Stimulated activated naive B cell treated with anti-CD40 and anti-IgM and Interleukin-4, amounts not matched to agents 10 μg/mL and 1 μg/mL and 100 μg/mL, for 72 hours (primary cell): ENCODE measurements at regions not wholly inside any gene's neighbourhood (a gene's known extent, or its start where the extent isn't known, plus 50 kb on each side); places are given as distances from the start of the nearest gene placed in this dataset.

Source experiments
- ATAC-seq, 2 donors: fragments of 150-1000 bp; cut with Tn5 transposase; replicated peaks; 2 replicates each; pipeline ENCODE4 v1.10.0; 2021; ENCODE audit warnings: moderate library complexity in 1 of 2
- DNase-seq: peaks from one replicate; pipeline ENCODE4 v3.0.0; 2021
- H3K27ac Mint-ChIP-seq: one replicate; pipeline ENCODE4 v1.8.0; 2022; ENCODE audit warnings: mild to moderate bottlenecking, mixed read lengths
- H3K27me3 Mint-ChIP-seq, 2 donors: one replicate each; pipeline ENCODE4 v1.8.0; 2022; ENCODE audit warnings: mixed read lengths in 2 of 2
- H3K36me3 Mint-ChIP-seq, 2 donors: one replicate each; pipeline ENCODE4 v1.8.0; 2022; ENCODE audit warnings: mixed read lengths in 2 of 2, mild to moderate bottlenecking in 1 of 2
- H3K4me1 Mint-ChIP-seq, 2 donors: one replicate each; pipeline ENCODE4 v1.8.0; 2022; ENCODE audit warnings: mixed read lengths in 2 of 2, mild to moderate bottlenecking in 1 of 2
- H3K4me3 Mint-ChIP-seq, 2 donors: one replicate each; pipeline ENCODE4 v1.8.0; 2022; ENCODE audit warnings: mild to moderate bottlenecking in 2 of 2, mixed read lengths in 2 of 2, moderate library complexity in 1 of 2
- H3K9me3 Mint-ChIP-seq, 2 donors: one replicate each; pipeline ENCODE4 v1.8.0; 2022; ENCODE audit warnings: mixed read lengths in 2 of 2, mild to moderate bottlenecking in 1 of 2

DNA sequence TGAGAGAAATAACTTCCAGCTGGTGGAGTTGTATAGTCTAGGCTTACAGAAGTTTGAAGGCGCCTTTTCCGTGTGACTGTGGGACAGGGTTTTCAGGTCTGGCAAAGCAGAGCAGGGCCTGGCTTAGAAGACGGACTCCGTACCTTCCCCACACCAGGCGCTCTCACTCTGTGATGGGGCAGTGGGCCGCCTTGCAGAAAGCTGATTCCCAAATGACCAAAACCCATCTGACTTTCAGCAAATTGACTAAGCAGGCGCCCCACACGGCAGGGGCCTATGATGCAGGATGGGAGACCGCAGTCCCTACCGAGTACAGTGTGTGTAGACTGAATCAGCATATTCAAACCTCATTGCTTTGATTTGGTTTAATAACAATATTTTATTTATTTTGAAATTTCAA lies 85.8 kb upstream of the TMEM45B start:
- Mint-ChIP-seq H3K4me3 (no peak overlapping the region), H3K27me3 (peaks cover 25 to 30% of the 10 kb centered on the region in 2 donors), H3K36me3 (no peaks in the 10 kb centered on the region), H3K9me3 (peaks cover 0 to 3% of the 10 kb centered on the region in 2 donors), H3K27ac (no peak overlapping the region), H3K4me1 (no peaks in the 10 kb centered on the region)
- DNase-seq (no peak), ATAC-seq (no peak)

DNA sequence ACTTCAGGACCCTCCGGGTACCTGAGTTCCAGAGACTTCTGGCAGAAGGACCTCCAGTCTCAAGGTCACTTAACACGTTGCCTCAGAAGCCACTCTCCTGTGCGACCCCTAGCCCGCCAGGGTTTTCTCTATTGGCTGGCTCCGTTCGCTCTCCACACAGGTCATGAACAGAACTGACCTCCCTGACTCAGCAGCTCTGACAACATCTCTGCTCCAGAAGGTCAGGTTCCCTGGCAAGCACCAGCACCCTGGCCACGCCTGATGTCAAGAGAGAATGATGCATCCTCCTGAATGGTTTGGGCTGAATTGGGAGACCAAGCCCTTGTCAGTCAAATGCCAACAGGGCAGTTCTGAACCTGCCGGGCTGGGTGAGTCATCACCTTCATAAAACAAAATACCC lies 84.3 kb upstream of the TMEM45B start:
- DNase-seq (no peak), ATAC-seq (no peak)
- Mint-ChIP-seq H3K9me3 (no peaks in the 10 kb centered on the region), H3K4me1 (no peaks in the 10 kb centered on the region), H3K27me3 (peaks cover 20 to 26% of the 10 kb centered on the region in 2 donors), H3K27ac (no peak overlapping the region), H3K4me3 (no peak overlapping the region), H3K36me3 (no peaks in the 10 kb centered on the region)

DNA sequence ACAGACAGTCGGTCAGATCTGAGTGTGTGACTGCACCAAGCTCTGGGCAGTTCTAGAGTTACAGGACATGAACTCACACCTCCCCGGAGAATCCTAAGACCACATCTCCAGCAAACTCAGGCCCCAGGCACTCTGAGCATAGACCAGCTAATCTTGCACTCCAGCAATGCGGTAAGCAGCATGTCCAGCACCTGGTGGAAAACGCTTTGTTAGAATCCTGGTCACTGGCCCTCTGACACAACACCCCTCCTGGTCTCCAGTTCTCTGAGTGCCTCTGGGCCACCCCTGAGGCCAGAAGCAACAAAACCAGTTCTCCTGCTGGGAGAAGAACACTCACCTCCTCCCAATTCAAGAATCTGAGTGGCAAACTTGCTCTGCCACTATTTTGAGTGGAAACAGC lies 82.7 kb upstream of the TMEM45B start:
- Mint-ChIP-seq H3K27ac (no peak overlapping the region), H3K4me1 (no peaks in the 10 kb centered on the region), H3K36me3 (no peaks in the 10 kb centered on the region), H3K9me3 (no peaks in the 10 kb centered on the region), H3K27me3 (peaks cover 25 to 31% of the 10 kb centered on the region in 2 donors), H3K4me3 (no peak overlapping the region)
- no peak for DNase-seq
- no peak for ATAC-seq

DNA sequence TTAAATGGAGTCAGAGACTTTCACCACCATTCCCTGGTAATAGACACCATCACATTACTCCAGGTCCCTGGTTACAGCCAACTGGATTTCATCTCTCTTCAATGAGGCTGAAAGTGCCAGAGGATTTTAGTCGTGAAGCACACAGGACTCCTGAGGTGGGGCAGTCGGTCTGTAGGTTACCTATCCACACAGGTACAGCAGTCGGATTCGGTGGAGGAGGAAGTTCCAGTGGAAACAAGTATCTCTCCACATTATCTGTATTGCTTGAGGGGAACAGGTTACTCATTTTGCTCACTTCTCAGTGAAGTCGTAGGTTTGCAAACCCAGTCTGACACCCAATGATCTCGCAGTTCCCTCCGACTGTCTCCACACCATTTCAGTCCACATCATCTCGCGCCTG lies 82.3 kb upstream of the TMEM45B start:
- H3K27me3 Mint-ChIP-seq: peaks cover 25 to 31% of the 10 kb centered on the region in 2 donors
- no peak overlapping the region for H3K27ac Mint-ChIP-seq
- no peaks in the 10 kb centered on the region for H3K9me3 Mint-ChIP-seq
- H3K4me1 Mint-ChIP-seq: no peaks in the 10 kb centered on the region
- ATAC-seq (no peak), DNase-seq (no peak)
- H3K36me3 Mint-ChIP-seq: no peaks in the 10 kb centered on the region
- H3K4me3 Mint-ChIP-seq: no peak overlapping the region

DNA sequence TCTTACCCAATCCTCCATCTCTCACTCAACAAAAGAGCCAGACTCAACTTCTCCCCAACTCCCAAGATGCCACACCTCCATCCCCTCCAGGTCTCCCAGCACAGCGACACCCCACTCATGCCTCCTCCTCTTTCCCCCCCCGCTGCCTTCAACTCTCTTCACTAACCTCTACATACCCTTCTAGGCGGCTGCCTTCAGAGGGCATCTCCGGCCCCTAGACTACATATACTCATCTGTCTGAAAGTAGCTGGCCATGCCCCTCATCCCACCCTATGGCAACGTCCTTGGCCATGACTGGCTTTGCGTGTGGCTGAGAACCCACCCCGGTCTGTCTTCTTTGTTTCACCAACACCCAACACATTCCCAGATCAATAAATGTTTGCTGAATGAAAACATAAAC lies 81.7 kb upstream of the TMEM45B start:
- no peak overlapping the region for H3K27ac Mint-ChIP-seq
- H3K4me3 Mint-ChIP-seq: no peak overlapping the region
- H3K9me3 Mint-ChIP-seq: no peaks in the 10 kb centered on the region
- DNase-seq (no peak), ATAC-seq (no peak)
- no peaks in the 10 kb centered on the region for H3K36me3 Mint-ChIP-seq
- H3K4me1 Mint-ChIP-seq: no peaks in the 10 kb centered on the region
- H3K27me3 Mint-ChIP-seq: peaks cover 25 to 31% of the 10 kb centered on the region in 2 donors

DNA sequence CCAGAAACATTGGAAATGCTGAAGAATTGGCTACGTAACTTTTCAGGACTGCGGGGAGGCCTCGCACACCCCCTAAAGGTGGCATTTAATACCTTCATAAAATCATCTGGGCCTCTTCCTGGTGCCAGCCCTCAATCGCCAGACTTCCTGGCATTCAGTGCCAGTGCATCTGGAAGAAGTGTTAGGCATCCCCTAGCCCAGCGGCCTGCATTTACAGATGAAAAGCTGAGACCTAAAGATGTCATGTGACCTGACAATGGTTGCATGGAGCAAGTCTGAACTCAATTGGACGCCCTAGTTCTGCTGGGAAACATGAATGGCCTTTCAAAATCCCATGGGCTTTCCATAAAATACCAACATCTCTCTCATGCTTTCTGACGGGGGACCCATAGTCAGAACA lies 81.0 kb upstream of the TMEM45B start:
- no peaks in the 10 kb centered on the region for H3K9me3 Mint-ChIP-seq
- no peak for ATAC-seq
- H3K27me3 Mint-ChIP-seq: peaks cover 24 to 25% of the 10 kb centered on the region in 2 donors
- H3K4me1 Mint-ChIP-seq: no peaks in the 10 kb centered on the region
- no peak for DNase-seq
- H3K36me3 Mint-ChIP-seq: no peaks in the 10 kb centered on the region
- H3K4me3 Mint-ChIP-seq: no peak overlapping the region
- no peak overlapping the region for H3K27ac Mint-ChIP-seq

DNA sequence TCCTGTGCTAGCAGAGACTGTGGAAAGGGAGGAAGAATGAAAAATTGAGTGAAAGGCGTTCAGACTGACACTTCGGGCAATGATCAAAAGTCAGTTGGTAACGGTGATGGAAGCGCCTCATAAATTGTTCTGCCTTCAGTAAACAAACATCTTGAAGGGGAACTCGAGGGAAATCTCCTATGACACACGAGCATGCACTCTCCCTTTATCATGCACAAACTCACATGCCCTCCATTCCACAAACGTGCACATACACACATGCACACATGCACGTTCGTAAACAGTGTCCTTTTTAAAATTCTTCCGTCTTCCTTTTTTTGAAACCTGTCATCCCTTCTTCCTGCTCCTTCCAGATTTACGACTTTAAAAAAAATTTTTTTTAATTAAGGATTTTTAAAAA lies 77.8 kb upstream of the TMEM45B start:
- DNase-seq: no peak
- H3K27ac Mint-ChIP-seq: no peak overlapping the region
- H3K4me3 Mint-ChIP-seq: no peak overlapping the region
- no peak for ATAC-seq
- no peaks in the 10 kb centered on the region for H3K36me3 Mint-ChIP-seq
- H3K4me1 Mint-ChIP-seq: no peaks in the 10 kb centered on the region
- H3K27me3 Mint-ChIP-seq: peaks cover 20 to 30% of the 10 kb centered on the region in 2 donors
- peaks cover 0 to 2% of the 10 kb centered on the region in 2 donors for H3K9me3 Mint-ChIP-seq

DNA sequence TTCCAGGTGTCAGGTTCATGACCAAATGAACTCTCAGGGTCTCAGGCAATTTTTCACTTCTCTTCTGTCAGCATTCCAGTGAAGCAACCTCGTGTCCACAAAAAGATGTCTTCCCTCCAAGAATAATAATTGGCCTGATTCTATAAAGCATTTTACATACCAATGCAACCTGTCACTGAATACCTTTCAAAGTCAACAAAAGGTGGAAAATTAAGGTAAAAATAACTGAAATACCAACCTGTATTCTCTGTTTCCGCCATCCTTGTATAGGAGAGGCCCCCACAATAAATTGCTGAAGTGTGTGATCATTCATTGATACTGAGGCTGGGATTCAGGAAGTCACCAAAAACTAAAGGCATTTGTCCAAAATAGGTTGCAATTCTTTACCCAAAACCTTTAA lies 77.4 kb upstream of the TMEM45B start:
- DNase-seq (no peak), ATAC-seq (no peak)
- no peak overlapping the region for H3K27ac Mint-ChIP-seq
- no peaks in the 10 kb centered on the region for H3K36me3 Mint-ChIP-seq
- no peaks in the 10 kb centered on the region for H3K4me1 Mint-ChIP-seq
- peaks cover 22 to 34% of the 10 kb centered on the region in 2 donors for H3K27me3 Mint-ChIP-seq
- no peak overlapping the region for H3K4me3 Mint-ChIP-seq
- peaks cover 0 to 2% of the 10 kb centered on the region in 2 donors for H3K9me3 Mint-ChIP-seq

DNA sequence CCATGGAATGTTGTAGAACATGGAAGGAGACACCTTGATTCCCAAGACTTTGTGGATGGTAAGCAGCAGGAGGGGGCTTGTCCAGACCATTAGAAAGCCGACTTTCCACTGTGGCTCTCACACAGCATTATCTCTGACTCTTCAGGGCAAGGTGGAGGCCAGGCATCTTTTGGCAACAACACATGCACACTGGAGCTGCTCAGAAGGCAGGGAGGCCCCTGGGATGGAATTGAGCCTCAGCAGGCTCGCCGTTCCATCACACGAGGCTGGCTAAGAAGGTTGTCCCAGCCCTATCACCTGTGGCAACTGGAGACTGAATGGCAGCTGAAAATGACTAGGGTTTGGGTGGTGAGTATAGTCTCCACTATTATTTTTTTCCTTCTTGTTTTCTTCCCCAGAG lies 76.3 kb upstream of the TMEM45B start:
- peaks cover 15 to 25% of the 10 kb centered on the region in 2 donors for H3K27me3 Mint-ChIP-seq
- H3K4me1 Mint-ChIP-seq: no peaks in the 10 kb centered on the region
- no peak for ATAC-seq

DNA sequence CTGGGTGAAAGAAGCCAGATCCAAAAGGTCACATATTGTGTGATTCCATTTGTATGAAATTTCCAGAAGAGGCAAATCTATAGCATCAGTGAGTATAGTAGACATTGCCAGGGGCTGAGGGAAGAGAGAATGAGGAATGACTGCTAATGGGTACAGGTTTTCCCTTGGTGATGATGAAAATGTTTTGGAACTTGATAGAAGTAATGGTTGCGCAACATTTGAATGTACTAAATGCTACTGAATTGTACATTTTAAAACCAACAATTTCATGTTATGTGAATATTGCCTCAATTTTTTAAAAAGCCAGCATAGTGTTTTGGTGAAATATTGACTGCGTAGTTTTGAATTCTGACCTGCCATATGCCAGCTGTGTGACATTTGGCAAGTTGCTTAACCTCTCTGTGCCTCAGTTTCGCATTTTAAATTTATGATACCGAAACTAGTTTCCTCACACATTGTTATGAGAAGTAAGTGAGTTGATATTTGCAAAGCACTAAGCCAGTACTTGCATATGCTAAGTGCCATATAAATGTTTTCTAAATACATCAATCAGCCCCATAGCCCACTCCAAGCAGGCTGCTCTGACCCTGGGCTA lies 75.4 kb upstream of the TMEM45B start:
- no peak for ATAC-seq
- Mint-ChIP-seq H3K9me3 (peaks cover 0 to 2% of the 10 kb centered on the region in 2 donors), H3K27me3 (peaks cover 18 to 23% of the 10 kb centered on the region in 2 donors), H3K36me3 (no peaks in the 10 kb centered on the region), H3K4me1 (no peaks in the 10 kb centered on the region), H3K27ac (no peak overlapping the region), H3K4me3 (no peak overlapping the region)
- DNase-seq: no peak

More for the DNA sequence above, 76.3 kb upstream of the TMEM45B start:
- Mint-ChIP-seq H3K4me3 (no peak overlapping the region), H3K9me3 (peaks cover 0 to 2% of the 10 kb centered on the region in 2 donors), H3K27ac (no peak overlapping the region), H3K36me3 (no peaks in the 10 kb centered on the region)
- DNase-seq: no peak

DNA sequence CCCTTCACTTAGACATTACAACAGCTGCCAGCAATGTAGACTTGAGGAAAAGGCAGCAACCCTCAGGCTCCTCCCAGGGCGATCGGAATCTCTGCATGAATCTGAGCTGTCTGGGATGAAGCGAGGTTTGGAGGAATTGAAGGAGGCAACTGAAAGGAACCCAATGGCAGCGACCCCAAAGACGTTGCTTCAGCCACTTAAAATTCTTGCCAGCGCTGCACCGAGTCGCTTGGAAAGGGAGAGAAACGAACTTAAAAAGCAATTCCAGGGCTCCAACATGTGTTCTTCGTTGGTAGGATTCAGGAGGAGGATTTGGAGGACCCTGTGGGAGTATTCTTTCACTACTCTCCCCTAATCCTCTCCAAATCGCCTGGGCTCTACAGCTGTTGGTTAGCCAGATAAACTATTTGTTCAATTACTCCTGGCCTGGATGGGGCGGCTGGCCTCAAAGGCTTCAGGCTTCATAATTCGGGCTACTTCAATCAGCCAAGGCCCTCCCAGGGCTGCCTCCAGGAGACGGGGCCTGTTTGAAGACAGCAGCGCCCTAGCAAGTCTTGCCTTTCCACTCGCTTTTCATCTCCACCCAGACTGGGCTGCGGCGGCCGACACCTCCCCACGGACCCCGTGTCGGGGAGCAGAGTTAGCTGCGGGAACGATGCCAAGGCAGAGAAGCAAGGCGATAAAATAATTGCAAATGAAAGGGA lies 72.4 kb upstream of the TMEM45B start:
- Mint-ChIP-seq H3K27ac (no peak overlapping the region), H3K27me3 (peaks cover 8 to 11% of the 10 kb centered on the region in 2 donors), H3K9me3 (peaks cover 0 to 2% of the 10 kb centered on the region in 2 donors), H3K4me3 (no peak overlapping the region), H3K4me1 (no peaks in the 10 kb centered on the region), H3K36me3 (no peaks in the 10 kb centered on the region)
- ATAC-seq (no peak), DNase-seq (no peak)

DNA sequence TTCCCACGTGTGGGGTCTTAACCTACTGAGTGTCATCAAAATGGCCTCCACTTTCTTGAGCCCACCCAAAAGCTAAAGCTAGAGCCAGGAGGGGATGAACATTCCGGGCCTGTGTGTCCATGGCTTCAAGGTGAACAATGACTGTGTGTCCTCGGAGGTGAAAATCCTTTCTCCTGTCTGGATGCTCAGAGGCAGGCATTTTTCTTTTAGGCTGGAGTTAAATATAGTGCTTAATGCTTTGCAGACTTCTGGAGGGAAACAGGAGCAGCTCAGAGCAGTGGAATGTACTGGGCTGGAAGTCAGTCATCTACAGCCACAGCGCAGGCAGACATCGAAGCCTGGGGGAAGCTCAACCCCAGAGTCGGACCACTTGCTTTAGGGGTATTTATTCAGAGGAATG lies 68.6 kb upstream of the TMEM45B start:
- Mint-ChIP-seq H3K27me3 (peaks cover 29 to 33% of the 10 kb centered on the region in 2 donors), H3K27ac (no peak overlapping the region)
- ATAC-seq: no peak

DNA sequence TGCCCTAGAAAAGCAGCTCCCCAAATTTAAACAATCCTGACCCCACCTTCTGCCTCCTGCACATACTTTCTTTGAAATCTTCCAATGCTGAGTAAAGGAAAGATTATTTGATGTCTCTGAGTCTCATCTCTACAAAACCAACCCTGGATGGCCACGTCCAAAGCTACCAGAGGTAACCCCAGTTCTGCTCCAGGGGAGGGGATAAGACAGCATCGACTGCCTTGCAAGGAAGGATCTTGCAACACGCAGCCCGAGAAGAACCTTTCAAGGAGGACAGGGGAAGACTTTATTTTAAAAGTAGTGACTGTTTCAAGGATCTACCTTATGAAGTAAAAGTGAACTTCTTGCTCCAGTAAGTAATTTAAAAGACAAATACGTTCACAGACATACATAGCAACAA lies 66.5 kb upstream of the TMEM45B start:
- Mint-ChIP-seq H3K9me3 (peaks cover 0 to 2% of the 10 kb centered on the region in 2 donors), H3K4me3 (no peak overlapping the region), H3K36me3 (no peaks in the 10 kb centered on the region), H3K27me3 (peaks cover 35 to 45% of the 10 kb centered on the region in 2 donors), H3K4me1 (peaks cover 0 to 3% of the 10 kb centered on the region in 2 donors), H3K27ac (no peak overlapping the region)
- DNase-seq (no peak), ATAC-seq (no peak)

More for the DNA sequence above, 68.6 kb upstream of the TMEM45B start:
- H3K4me3 Mint-ChIP-seq: no peak overlapping the region
- no peaks in the 10 kb centered on the region for H3K9me3 Mint-ChIP-seq
- no peak for DNase-seq
- peaks cover 0 to 3% of the 10 kb centered on the region in 2 donors for H3K4me1 Mint-ChIP-seq
- H3K36me3 Mint-ChIP-seq: no peaks in the 10 kb centered on the region

DNA sequence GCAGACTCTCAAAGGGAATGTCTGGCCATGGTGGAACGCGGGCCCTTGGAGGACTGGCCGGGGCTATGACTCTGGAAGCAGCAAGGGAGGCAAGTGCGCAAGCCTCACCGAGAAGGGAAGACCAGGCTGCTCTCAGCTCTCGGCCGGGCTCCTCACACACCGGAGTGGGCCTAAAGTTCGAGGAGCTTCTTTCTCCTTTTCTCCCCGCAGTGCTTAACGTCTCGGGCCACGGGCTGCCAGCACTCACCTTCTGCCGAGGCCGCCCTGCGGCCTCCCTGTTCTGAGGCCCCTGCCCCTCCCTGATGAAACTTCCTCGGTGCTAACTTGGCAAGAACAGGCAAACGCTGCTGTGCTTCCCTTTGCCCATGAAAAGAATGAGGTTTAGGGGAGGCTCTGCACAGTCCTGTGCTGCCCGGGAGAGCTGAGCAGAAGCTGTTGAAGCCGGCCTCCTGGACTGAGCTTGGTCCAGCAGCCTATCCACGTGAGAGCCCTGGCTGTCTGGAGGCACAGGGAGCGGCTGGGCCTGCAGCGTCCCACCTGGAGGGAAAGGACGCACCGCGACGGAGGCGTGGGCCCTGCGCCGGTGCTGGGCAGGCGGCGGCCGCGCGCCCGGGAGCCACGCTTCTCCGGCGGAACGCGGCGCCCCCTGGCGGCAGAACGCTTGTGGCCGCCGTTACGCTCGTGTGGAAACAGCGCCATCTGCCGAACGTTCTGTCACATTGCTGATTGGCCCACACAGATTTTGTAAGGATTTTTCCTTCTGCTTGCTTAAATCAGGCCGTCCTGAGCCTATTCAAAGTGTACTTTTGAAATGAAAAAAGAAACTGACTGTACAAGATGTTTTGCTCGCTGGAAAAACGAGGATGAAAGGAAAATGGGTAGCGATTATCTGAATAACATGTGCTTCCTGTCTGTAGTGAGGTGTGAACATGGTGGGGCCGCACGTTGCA lies 65.0 kb upstream of the TMEM45B start:
- Mint-ChIP-seq H3K36me3 (no peaks in the 10 kb centered on the region), H3K4me3 (peak overlapping the region in 1 of 2 donors; percentile 59), H3K27me3 (peaks cover 37 to 59% of the 10 kb centered on the region in 2 donors), H3K9me3 (peaks cover 0 to 4% of the 10 kb centered on the region in 2 donors), H3K27ac (no peak overlapping the region), H3K4me1 (peaks cover 0 to 3% of the 10 kb centered on the region in 2 donors)
- DNase-seq (peak; percentile 56), ATAC-seq (peak; percentile 90 to 91)
